Colonic mucosa (tissue), 4 donors: ENCODE measurements at regions not wholly inside any gene's neighbourhood (a gene's known extent, or its start where the extent isn't known, plus 50 kb on each side); places are given as distances from the start of the nearest gene placed in this dataset.

Source experiments
- DNase-seq: peaks from one replicate; pipeline ENCODE4 v3.0.0-alpha.2; 2020
- H3K27ac ChIP-seq: fragments of 200-600 bp; one replicate; pipeline ENCODE4 v1.8.0; 2021
- H3K27me3 ChIP-seq: fragments of 200-600 bp; one replicate; pipeline ENCODE4 v1.8.0; 2021
- H3K36me3 ChIP-seq: fragments of 200-600 bp; one replicate; pipeline ENCODE4 v1.8.0; 2021
- H3K4me1 ChIP-seq: fragments of 200-600 bp; one replicate; pipeline ENCODE4 v1.8.0; 2021; ENCODE audit warnings: mild to moderate bottlenecking
- H3K4me3 ChIP-seq: fragments of 200-600 bp; one replicate; pipeline ENCODE4 v1.8.0; 2021
- H3K9ac ChIP-seq, 2 donors: one replicate each; pipeline ENCODE4 v1.7.0; 2013; ENCODE audit warnings: control low read depth in 2 of 2, low read depth in 2 of 2, low read length in 2 of 2
- H3K9me3 ChIP-seq: fragments of 200-600 bp; one replicate; pipeline ENCODE4 v1.8.0; 2021
- CTCF ChIP-seq: fragments of 200-600 bp; IDR thresholded peaks from one replicate; pipeline ENCODE4 v1.8.0; 2022; ENCODE audit warnings: antibody characterized with exemption, mild to moderate bottlenecking
- intact Hi-C: fragments of 100-400 bp; cut with DNase I; formaldehyde crosslinking; loops from one replicate; pipeline ENCODE4 v1.14.1; 2022
- donor health status: healthy.
- donor health status: DM: no; HTN: no; CAD: no.
- donor health status: DM: no; HTN: no; CAD: no.

GRCh38 chr3:30311781-30312180 is 294.6 kb upstream of the TGFBR2 start:
- no peak for DNase-seq

GRCh38 chr3:30313840-30314239 is 292.6 kb upstream of the TGFBR2 start:
- Histone ChIP-seq H3K36me3 (no peaks in the 10 kb centered on the region), H3K27ac (no peak overlapping the region), H3K9ac (no peak overlapping the region), H3K4me3 (no peak overlapping the region), H3K4me1 (no peaks in the 10 kb centered on the region), H3K27me3 (no peaks in the 10 kb centered on the region), H3K9me3 (no peaks in the 10 kb centered on the region)
- no peak for DNase-seq
- no peak for TF ChIP-seq CTCF
- intact Hi-C loops = no loop called here

More at GRCh38 chr3:30311781-30312180, 294.6 kb upstream of the TGFBR2 start:
- Histone ChIP-seq H3K27ac (no peak overlapping the region), H3K36me3 (no peaks in the 10 kb centered on the region), H3K4me3 (no peak overlapping the region), H3K4me1 (no peaks in the 10 kb centered on the region), H3K9ac (no peak overlapping the region), H3K9me3 (no peaks in the 10 kb centered on the region), H3K27me3 (no peaks in the 10 kb centered on the region)
- intact Hi-C loops = no loop called here
- no peak for TF ChIP-seq CTCF

DNA sequence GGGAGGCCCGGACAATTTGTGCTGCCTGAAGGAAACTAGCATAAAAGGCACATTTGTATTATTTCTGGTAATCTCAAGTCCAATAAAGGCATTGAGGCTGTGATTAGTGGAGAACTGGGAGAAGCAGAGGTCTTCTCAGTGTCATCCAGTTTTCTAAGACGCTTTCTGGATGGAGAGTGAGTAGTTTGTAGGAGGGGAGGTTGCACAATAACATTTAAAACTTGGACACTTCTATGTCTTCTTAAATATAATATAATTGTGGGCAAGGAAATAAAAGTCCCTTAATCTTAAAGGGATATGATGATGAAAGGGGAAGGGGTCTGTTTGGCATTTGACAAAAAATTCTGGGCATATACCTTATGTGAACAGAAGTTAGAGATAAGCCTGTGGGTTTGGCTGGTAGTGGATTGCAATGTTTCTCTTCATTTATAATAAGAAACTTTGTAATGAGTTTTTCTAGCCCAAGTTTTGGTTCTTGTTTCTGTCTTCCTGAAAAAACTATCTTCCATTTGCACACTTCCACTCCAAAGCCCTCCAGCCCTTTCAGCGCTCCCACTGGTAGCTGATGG is 291.6 kb upstream of the TGFBR2 start:
- DNase-seq = no peak
- H3K4me3 ChIP-seq = no peak overlapping the region
- no peak overlapping the region for H3K9ac ChIP-seq
- H3K36me3 ChIP-seq = no peaks in the 10 kb centered on the region
- no peaks in the 10 kb centered on the region for H3K27me3 ChIP-seq
- TF ChIP-seq CTCF = no peak
- no peaks in the 10 kb centered on the region for H3K9me3 ChIP-seq
- no peak overlapping the region for H3K27ac ChIP-seq
- no peaks in the 10 kb centered on the region for H3K4me1 ChIP-seq
- intact Hi-C loops = no loop called here

- Histone ChIP-seq H3K9me3 (no peaks in the 10 kb centered on the region), H3K36me3 (no peaks in the 10 kb centered on the region)
- intact Hi-C loops = no loop called here
These were observed 291.0 kb upstream of the TGFBR2 start for GRCh38 chr3:30315447-30315846.

GRCh38 chr3:30317561-30317960 is 288.8 kb upstream of the TGFBR2 start:
- Histone ChIP-seq H3K36me3 (no peaks in the 10 kb centered on the region), H3K9me3 (no peaks in the 10 kb centered on the region), H3K4me3 (no peak overlapping the region), H3K4me1 (no peaks in the 10 kb centered on the region), H3K27ac (no peak overlapping the region), H3K27me3 (no peaks in the 10 kb centered on the region), H3K9ac (no peak overlapping the region)
- no peak for DNase-seq
- intact Hi-C loops = no loop called here
- no peak for TF ChIP-seq CTCF

More at GRCh38 chr3:30315447-30315846, 291.0 kb upstream of the TGFBR2 start:
- Histone ChIP-seq H3K27ac (no peak overlapping the region), H3K9ac (no peak overlapping the region), H3K27me3 (no peaks in the 10 kb centered on the region), H3K4me1 (no peaks in the 10 kb centered on the region), H3K4me3 (no peak overlapping the region)
- no peak for TF ChIP-seq CTCF
- no peak for DNase-seq
